ENCODE measurements at regions not wholly inside any gene's neighbourhood (a gene's known extent, or its start where the extent isn't known, plus 50 kb on each side); places are given as distances from the start of the nearest gene placed in this dataset.
"Not testable (repeated sequence)": the region's sequence is repeated elsewhere in the genome, so short reads cannot be mapped to it uniquely, and the experiment has no call there.

DNA sequence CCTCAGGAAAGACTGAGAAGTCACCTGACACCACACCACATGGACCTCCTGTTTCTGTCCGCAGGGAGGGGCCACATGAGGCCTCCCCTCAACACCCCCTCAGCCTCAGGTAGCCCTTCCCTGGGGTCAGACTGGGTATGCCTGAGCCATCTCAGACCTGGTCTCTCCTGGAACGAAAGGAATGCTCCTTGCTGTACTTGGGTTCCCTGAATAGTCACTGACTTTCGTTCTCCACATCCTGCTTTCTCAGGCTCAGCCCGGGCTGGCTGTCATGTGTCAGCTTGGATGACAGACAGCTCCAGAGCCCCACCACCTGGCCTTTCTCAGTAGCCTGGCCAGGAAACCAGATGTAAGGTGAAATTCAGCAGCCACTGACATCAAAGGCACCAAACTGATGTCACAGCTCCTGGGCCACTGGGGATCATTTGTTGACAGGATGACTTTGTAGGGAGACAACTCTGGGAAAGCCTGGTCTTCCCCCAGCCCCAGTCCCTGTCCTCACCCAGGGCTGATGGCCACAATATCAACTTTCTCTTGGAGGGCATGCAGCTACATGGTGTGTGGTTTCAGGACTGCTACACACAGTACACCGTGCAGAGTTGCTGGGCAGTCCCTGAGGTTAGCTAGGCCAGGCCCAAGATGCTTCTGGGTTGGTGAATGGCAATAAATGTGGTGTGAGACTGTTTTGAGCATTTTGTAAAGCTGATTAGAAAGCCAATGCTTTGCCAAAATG lies 141.4 kb upstream of the MRPS22 start:
- no peak for DNase-seq

DNA sequence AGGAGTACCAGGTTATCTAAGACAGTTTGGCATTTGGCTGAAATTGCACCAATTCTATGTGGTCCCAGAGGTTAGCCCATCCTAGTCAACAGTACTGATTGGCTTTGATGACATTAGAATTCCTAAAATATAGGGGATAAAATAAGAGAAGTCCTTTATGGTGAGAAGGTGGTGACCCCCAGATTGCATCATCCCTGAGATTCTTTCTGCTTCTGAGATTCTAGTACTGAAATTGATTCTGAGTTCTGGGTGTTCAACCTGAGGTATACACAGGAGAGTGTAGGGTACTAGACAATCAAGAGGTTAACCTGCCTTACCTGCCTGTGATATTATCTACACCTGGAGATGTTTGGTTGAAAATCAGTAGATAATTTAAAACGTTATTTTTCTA lies 140.9 kb upstream of the MRPS22 start:
- no peak for DNase-seq

DNA sequence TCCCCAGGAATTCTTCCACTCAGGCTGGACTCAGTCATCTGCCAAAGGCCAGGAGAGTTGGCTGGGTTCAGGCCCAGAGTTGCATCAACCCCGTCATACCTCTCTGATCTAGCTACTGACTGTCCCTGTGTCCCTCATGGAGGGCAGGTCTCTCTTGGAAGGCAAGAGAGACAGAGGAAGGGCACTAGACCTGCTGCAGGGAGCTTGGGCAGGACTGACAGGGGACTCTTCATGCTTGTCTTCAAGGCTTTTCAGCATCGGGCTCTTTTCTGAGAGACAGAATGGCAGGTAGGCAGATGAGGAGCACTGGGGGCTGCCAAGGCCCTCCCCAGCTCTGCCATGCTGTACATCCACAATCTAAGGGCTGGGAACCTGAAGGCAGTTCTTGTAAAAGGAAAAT lies 140.1 kb upstream of the MRPS22 start:
- no peak for DNase-seq

DNA sequence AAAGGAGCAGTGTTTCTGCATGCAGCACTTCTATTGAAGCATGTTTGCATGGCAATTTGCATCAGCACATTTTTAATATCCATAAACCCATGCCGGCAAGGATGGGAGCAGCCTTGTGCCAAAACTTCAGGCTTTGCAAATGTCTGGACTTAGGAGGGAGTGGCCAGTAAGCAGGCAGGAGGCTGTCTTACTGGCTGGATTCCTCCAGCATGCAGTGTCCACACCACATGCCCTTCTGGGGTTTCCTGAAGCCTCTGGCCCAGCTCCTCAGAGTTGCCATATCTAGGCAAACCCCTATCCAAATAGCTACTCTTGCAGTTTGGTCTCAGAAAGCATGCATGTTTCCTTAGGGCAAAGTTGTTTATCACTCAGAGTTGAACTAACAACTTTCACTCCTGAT lies 139.1 kb upstream of the MRPS22 start:
- no peak for DNase-seq

DNA sequence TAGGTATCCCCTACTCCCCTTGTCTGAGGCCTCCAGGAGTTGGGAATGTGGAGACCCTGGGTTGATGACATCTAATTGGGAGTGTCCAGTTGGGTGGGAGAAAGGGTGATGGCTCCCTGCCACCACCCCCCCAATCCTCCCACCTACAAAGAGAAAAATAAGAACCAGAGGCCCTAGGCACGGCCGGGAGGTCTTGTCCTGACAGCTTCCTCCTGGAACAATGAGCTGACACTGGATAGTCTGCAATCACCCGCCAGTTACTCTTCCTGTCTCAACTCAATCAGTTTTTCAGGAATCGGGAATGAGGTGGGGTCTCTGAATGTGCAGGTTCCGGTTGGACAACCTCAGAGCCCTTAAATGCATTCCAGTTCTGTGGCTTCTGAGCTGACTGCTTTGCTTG lies 129.9 kb upstream of the MRPS22 start:
- no peak for DNase-seq

DNA sequence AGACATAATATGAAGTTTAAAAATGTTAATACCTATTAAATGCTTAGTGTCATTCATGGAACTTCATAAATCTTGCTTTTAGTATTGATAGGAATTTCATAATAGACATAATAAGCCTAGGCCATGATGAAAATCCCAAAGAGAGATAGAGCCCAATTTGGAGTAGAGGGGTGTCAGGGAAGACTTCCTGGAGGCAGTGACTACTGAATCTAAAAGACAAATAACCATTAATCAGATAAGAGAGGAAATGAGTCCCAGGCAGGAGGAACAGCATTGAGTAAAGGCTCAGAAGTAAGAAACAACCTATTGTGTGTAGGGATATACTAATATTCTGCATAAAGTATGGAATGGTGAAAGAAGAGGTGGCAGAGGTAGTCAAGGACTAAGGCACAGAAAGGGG lies 126.9 kb upstream of the MRPS22 start:
- no peak for DNase-seq

DNA sequence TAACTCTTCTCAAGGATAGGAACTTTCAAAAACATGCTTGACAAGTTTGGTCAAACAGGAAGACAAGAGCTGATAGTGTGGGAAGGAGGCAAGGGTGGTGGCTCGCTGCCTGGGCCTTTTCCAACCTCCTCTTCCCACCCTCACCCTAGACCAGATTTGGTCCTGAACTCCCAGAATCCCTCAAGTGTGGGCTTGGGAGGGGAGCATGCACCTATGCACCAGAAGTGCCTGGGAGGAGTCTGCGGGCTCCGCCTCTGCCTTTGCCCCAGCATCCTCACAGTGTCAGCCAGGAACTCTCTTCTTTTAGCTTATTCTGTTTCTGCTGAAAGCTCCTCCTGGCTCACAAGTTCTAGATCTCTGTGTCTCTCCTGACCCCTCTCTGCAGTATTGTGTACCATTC lies 126.2 kb upstream of the MRPS22 start:
- DNase-seq, result no peak

DNA sequence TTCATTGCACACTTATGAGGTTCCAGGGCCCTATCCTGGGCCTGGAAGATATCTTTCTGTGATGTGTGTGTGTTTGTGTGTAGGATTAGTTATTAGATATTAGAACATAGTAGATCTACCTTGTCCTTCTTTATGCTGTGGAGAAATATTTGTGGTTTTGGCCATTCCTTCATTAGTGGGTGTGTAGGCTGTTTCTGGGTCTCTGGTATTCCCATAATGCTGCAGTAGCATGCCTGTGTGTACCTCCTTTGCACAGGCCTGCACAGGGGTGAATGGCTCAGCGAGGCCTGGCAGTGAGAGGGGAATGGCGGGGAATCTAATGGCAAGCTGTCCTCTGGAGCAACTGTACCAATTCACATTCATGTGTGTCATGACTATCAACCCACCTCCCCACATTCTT lies 125.8 kb upstream of the MRPS22 start:
- no peak for DNase-seq

DNA sequence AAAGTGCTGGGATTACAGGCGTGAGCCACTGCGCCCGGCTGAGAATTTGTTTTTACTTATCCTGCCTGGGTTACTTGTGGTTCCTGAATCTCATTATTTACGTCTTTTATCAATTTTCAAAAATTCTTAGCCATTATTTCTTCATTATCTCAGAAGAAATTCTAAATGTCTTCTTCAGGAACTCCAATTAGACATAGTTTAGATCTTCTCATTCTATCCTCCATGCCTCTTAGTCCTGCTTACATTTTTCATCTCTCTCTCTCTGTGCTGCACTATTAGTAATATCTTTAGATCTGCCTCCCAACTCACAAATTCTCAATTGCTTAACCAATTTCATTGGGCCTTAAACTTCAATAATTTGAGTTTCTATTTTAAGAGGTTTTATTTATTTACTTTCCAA lies 124.4 kb upstream of the MRPS22 start:
- DNase-seq, result no peak

DNA sequence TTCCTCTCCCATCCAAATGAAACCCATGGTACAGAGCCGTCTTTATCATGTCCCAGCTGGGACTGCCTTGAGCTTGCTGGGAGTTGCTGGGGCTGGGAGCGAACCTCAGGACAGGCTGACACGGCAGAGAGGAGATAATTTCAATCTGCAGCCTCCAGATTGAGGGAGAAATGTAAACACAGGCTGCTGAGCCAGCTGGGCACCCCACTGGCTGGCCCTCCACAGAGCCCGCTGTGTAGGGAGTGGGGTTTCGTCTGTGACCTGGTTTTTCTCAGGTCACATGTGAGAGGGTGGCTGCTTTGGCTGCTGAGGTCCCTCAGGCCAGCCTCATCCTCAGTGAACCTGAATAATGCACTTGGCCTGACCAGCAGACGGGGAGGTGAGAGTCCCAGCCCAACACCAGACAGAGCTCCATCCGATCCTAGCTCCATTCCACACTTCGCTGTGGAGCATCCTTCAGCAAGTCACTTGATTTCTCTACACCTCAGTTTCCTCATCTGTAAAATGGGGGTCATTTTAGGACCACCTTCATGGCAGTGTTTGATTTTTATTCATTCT lies 121.6 kb upstream of the MRPS22 start:
- DNase-seq, result no peak

DNA sequence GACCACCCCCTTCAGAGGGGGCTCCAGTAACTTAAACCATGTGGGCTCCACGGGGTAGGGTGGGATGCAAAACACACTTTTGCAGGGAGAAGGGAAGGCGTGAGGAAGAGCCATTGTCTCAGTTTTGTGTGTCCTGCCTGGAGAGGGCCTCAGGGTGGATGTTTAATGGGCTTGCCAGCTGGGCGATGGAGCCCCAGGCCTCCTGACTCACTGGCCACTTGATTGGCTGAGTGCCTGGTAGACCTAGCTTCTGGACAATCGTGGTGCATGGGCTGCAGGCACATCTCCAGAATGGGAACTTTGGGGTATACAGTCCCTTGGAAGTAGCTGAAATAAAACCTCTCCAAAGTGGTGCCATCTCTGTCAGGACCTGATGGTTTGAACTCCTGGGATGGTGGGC lies 118.3 kb upstream of the MRPS22 start:
- DNase-seq, result no peak

DNA sequence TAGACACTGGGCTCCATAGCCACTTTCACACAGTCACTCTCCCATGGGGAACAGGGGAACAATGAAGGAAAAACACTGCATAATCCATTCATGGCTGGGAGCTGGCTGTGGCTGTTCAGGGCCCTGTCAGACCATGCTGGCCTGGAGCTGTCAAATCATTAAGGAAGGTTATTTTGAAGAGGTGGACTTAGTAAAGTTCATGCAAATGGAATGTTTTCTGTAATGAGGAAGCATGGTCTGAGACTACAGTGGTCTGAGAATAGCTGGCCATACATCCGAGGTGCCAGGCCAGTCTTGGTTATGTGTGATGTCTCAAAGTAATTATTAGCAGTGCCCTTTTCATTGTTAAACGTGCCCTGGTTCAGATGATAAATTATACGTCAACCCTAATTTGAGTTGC lies 117.1 kb upstream of the MRPS22 start:
- no peak for DNase-seq

DNA sequence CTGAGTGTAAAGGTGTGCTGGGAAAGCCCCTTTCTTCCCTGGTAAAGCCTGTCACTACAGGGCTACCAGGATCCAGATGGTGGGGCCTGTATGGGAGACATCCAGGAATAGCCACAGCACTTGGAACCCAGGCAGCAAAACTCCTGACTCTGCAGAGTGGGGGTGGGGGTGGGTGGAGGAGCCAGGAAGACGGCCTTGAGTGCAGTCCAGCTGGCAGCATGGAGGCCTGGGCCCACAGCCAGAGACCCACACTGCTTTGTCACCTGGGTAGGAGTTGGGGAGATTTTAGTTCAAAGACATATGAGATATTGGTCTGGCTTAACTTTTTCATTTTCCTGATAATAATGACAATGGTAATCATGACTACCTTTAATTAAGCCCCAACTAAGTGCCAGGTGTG lies 116.7 kb upstream of the MRPS22 start:
- DNase-seq, result no peak

DNA sequence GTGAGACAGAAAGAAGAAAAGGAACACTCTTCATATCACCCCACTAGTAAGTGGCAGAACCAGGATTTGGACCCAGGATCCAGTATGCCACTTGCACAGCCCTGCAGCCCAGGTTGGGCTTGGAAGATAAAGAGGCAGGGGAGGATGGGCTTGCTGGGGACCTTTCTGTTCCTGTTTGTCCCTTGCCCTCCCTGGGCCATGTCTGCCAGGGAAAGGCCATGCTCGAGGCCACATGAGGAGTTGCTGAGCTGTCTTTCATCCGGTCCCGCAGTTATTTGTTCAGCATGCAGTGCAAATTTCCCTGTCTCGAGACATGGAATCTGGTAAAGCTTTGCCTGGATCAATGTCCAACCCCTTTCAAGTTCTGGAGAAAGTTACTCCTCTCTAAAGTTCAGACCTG lies 116.0 kb upstream of the MRPS22 start:
- no peak for DNase-seq

DNA sequence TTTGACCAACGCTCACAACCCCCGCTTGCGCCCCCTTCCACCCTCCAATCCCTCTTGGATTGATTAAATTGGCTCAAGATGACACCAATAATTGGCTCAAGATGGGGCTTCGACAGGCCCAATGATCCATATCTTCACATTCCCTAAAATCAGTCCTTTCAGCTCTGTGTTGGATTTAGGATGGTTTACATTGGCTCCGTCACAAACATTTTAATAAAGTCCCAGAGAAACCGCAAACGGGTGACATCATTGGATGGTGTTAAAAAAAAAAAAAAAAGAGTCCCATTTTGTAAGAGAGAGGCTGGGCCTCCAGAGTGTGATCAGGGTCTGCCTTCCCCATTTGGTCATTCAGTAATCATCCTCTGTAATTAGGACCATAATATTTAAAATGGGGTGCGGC lies 113.4 kb upstream of the MRPS22 start:
- no peak for DNase-seq

DNA sequence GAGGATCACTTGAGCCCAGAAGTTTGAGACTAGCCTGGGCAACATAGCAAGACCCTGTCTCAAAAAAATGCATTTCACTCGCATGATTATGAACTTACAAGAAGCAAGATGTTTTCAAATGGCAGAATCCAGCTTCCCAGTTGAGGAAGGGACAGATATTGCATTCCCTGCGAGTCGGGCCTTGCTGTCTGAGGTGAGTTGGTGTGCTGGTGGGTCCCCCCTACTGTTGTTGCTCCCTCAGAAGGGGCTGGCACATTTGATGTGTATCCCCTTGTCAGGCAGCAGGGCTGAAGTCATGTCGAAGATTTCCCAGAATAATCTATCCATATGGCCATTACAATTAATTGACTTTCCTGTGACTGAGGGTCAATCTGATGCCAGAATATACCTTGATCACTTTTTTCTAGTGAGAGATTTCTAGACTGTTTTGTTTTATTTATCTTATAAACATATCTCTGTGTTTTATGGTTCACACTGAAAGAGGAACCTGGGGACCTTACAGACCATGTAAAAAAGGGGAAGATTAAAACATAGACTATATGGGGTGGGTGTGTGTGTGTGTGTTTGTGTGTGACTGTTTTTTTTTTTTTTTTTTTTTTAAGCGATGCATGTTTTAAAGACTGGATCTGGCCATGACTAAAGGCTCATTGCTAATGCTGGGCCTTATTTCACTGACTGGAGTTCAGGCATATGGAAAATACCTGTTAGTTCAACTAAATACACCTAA lies 112.1 kb upstream of the MRPS22 start:
- no peak for DNase-seq

DNA sequence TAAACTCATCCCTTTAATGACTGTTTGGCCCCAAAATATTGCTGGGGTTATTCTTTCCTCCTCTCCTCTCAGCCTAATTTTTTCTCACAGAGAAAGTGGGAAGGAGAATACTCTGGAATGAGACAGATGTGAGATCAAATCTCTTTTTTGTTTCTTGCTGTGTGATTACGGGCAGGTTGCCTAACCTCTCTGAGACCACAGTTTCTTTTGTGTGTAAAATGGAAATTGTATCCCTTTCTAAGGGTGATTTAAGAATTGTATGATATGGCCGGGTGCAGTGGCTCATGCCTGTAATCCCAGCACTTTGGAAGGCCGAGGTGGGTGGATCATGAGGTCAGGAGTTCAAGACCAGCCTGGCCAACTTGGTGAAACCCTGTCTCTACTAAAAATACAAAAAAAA lies 111.5 kb upstream of the MRPS22 start:
- DNase-seq, result not testable (repeated sequence)

DNA sequence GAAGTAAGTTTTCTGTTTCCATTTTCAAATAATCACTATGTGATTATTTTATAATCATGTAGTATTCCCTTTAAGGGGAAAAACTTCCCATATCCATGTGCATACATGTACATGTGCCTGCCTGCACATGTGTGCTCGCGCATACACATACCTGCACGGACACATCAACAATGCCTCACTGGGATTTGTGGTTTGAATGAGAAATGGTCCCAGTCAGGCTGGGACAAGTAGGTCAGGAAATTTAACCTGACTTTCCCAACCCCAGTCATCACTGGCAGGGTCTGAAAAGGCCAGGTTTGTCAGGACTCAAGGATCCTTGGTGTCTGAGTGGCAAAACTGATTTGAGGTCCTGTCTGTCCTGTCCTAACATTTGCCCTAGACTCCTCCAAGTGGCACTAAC lies 109.3 kb upstream of the MRPS22 start:
- no peak for DNase-seq

DNA sequence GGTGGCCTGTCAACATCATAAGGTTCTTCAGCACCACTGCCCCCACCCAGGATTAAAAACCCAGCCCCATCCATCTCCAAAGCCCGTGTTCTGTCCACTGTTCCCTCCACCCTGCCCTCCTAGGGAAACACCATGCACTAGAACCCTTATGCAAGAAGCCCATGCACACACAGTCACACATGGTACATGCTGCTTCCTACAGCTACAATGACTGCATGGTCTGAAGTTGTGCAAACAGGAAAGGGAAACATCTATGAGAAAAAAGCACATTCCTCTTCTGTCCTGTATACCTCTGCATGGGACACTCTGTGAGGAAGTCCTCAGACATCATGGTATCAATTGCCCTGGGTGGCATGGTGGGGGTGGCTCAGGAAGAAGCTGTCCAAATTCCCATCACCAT lies 108.6 kb upstream of the MRPS22 start:
- DNase-seq, result no peak

DNA sequence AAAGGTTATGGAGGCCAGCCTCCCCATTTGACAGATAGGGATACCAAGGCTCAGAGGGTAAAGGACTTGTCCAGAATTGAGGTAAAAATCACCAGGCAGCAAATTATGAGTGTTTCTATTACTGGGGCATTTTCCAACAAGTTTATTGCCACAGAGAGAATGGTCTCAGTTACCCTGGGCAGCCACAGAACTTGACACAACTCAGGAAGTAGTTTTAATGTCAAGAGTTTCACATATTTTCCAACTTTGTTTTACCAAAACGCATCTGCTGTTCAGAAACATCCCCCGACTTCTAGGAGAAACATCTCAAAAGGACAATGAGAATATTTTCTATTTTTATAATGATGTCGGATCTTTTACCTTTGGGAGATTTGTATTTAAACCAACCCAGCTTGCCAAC lies 107.5 kb upstream of the MRPS22 start:
- DNase-seq, result no peak

DNA sequence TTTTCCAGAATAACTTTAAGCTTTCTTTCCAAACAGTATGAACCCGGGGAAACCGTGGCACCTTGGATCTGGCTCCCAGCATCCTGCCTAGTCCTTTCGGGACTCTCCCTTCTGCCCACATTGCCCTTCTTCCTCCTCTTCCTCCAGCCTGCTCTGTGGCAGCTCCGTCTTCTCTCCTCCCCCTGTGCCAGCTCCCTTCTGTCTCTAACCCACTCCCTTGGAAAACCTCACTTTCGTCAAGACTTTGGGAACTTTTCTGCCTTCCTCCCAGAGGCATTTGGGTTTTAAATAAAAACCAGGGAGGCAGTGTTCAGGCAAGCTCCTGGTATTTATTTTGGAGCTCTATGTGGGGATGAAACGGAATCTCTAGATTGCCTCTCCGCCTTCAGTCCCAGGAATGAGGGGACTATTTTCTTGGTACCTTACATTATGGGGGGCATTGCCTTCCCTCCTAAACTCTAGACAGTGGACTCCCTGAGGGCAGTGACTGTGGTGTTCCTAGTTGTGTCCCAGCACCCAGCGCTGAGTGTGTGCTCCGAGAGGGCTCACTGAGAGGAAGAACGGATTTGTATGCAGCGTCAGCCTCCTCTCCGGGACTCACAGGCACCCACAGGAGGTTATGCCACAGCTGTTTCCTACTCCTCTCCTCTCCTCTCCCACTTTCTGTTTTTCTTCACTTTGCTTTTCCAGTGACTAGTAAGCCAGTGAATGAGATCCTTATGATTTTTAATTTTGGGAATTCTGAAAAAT lies 105.4 kb upstream of the MRPS22 start:
- no peak for DNase-seq

DNA sequence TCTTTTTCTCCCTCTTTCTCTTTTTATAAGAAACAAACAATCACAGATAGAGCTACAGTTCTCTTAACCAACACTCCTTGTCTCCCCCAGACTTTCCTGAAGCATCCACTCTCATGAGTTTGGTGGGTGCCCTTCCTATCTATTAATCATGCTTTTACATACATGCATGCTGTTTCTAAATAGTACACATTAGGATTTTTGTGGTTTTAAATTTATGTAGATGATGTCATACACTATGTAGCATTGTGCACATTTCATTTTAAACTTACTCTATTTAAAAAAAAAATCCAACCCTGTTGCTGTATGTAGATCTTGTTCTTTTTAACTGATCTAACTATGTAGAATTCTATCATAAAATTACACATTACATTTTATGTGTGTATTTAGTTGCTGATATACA lies 104.3 kb upstream of the MRPS22 start:
- DNase-seq, result no peak

DNA sequence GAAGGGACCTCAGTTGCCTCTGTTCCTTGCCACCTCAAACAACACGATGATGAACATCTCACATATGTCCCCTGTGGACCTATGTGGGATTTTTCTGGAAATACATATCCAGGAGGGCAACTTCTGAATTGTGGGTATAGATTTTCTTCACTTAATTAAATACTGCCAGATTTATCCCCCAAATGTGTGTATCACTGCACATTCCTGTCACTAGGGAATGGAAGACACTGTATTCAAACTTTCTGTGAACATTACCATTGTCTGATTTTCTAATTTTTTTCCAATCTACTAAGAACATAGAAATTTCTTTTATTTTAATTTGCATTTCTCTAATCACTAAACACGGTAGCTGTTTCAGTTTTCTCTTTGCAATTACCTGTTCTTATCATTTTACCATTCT lies 102.0 kb upstream of the MRPS22 start:
- no peak for DNase-seq

DNA sequence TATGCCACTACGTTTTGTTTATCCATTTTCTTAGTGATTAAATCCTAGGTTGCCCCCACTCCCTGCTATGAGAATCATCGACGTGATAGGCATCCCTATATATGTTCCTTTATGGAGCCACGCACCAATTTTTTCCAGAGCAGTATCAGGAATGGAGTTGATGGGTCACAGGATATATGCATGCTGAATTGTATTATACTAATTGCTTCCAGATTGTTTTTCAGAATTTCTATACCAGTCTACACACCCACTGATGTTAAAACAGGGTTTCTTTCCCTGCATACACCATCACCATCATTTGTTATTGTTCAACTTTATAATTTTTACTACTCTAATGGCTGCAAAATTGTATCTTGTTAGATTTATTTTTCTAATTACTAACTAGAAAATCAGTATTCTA lies 100.1 kb upstream of the MRPS22 start:
- DNase-seq, result no peak
